ENCODE measurements at regions not wholly inside any gene's neighbourhood (a gene's known extent, or its start where the extent isn't known, plus 50 kb on each side); places are given as distances from the start of the nearest gene placed in this dataset.

DNA sequence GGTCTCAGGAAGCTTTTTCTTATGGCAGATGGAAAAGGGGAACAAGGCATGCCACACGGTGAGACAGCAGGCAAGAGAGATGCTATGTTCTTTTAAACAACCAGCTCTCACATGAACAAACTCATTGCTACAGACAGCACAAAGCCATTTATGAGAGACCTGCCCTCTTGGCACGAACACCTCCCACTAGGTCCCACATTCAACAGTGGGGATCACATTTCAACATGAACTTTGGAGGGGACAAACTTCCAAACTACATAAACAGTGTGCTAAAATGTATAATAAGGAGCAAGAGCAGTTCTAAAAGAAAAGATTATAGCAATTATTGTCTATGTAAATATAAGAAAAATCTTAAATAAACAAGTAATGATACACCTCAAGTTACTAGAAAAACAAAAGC lies 391.8 kb upstream of the CPXCR1 start:
- TF ChIP-seq, protein P1, sequence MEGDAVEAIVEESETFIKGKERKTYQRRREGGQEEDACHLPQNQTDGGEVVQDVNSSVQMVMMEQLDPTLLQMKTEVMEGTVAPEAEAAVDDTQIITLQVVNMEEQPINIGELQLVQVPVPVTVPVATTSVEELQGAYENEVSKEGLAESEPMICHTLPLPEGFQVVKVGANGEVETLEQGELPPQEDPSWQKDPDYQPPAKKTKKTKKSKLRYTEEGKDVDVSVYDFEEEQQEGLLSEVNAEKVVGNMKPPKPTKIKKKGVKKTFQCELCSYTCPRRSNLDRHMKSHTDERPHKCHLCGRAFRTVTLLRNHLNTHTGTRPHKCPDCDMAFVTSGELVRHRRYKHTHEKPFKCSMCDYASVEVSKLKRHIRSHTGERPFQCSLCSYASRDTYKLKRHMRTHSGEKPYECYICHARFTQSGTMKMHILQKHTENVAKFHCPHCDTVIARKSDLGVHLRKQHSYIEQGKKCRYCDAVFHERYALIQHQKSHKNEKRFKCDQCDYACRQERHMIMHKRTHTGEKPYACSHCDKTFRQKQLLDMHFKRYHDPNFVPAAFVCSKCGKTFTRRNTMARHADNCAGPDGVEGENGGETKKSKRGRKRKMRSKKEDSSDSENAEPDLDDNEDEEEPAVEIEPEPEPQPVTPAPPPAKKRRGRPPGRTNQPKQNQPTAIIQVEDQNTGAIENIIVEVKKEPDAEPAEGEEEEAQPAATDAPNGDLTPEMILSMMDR (IDR thresholded peaks at IDR 0.05; ENCODE audit: low read depth, low read length) = no peak
- TF ChIP-seq POLR2A (IDR thresholded peaks at IDR 0.05; ENCODE audit: extremely low read depth, insufficient read length) = no peak
- no peak for TF ChIP-seq MYC (IDR thresholded peaks at IDR 0.05; ENCODE audit: low read depth, low read length)

Data from NB4 (cell line).